ENCODE measurements at regions not wholly inside any gene's neighbourhood (a gene's known extent, or its start where the extent isn't known, plus 50 kb on each side); places are given as distances from the start of the nearest gene placed in this dataset.

GRCh38 chr12:22900401-22900800, 275.4 kb downstream of the ETNK1 start:
- DNase-seq (ENCODE audit: low read depth, low spot score): no peak

- DNase-seq (ENCODE audit: low read depth, low spot score): no peak
Measured at GRCh38 chr12:22904485-22904884, 279.5 kb downstream of the ETNK1 start.

- DNase-seq (ENCODE audit: low read depth, low spot score): no peak
Measured at GRCh38 chr12:22916241-22916640, 291.3 kb downstream of the ETNK1 start.

GRCh38 chr12:22916815-22917214, 291.8 kb downstream of the ETNK1 start:
- no peak for DNase-seq (ENCODE audit: low read depth, low spot score)

- no peak for DNase-seq (ENCODE audit: low read depth, low spot score)
Measured at GRCh38 chr12:22919883-22920282, 294.9 kb downstream of the ETNK1 start.

GRCh38 chr12:22923768-22924167, 298.8 kb downstream of the ETNK1 start:
- no peak for DNase-seq (ENCODE audit: low read depth, low spot score)

GRCh38 chr12:22924391-22924790, 299.4 kb downstream of the ETNK1 start:
- no peak for DNase-seq (ENCODE audit: low read depth, low spot score)

- no peak for DNase-seq (ENCODE audit: low read depth, low spot score)
Measured at GRCh38 chr12:22925623-22926022, 300.7 kb downstream of the ETNK1 start.

- no peak for DNase-seq (ENCODE audit: low read depth, low spot score)
Measured at GRCh38 chr12:22932431-22932830, 307.5 kb downstream of the ETNK1 start.

- peak; percentile 57 for DNase-seq (ENCODE audit: low read depth, low spot score)
Measured at GRCh38 chr12:22935090-22935489, 310.1 kb downstream of the ETNK1 start.

GRCh38 chr12:22935501-22935900, 310.5 kb downstream of the ETNK1 start:
- DNase-seq (ENCODE audit: low read depth, low spot score): no peak

- no peak for DNase-seq (ENCODE audit: low read depth, low spot score)
Measured at GRCh38 chr12:22938323-22938722, 313.4 kb downstream of the ETNK1 start.

GRCh38 chr12:22951206-22951605, 326.2 kb downstream of the ETNK1 start:
- DNase-seq (ENCODE audit: low read depth, low spot score): no peak

GRCh38 chr12:22956690-22957089, 331.7 kb downstream of the ETNK1 start:
- no peak for DNase-seq (ENCODE audit: low read depth, low spot score)

- DNase-seq (ENCODE audit: low read depth, low spot score): no peak
Measured at GRCh38 chr12:22967171-22967570, 342.2 kb downstream of the ETNK1 start.

GRCh38 chr12:22969521-22969920, 344.6 kb downstream of the ETNK1 start:
- no peak for DNase-seq (ENCODE audit: low read depth, low spot score)

GRCh38 chr12:22971247-22971646, 346.3 kb downstream of the ETNK1 start:
- no peak for DNase-seq (ENCODE audit: low read depth, low spot score)

GRCh38 chr12:22971701-22972191, 346.8 kb downstream of the ETNK1 start:
- DNase-seq (ENCODE audit: low read depth, low spot score): no peak

GRCh38 chr12:22974865-22975264, 349.9 kb downstream of the ETNK1 start:
- peak; percentile 52 for DNase-seq (ENCODE audit: low read depth, low spot score)

GRCh38 chr12:22978962-22979361, 354.0 kb downstream of the ETNK1 start:
- DNase-seq (ENCODE audit: low read depth, low spot score): peak; percentile 49

GRCh38 chr12:22979854-22980469, 355.0 kb downstream of the ETNK1 start:
- no peak for DNase-seq (ENCODE audit: low read depth, low spot score)

- DNase-seq (ENCODE audit: low read depth, low spot score): no peak
Measured at GRCh38 chr12:22981711-22982110, 356.7 kb downstream of the ETNK1 start.

GRCh38 chr12:22982635-22983034, 357.7 kb downstream of the ETNK1 start:
- no peak for DNase-seq (ENCODE audit: low read depth, low spot score)

GRCh38 chr12:22986997-22987396, 362.0 kb downstream of the ETNK1 start:
- DNase-seq (ENCODE audit: low read depth, low spot score): no peak
